ENCODE measurements at regions not wholly inside any gene's neighbourhood (a gene's known extent, or its start where the extent isn't known, plus 50 kb on each side); places are given as distances from the start of the nearest gene placed in this dataset.

DNA sequence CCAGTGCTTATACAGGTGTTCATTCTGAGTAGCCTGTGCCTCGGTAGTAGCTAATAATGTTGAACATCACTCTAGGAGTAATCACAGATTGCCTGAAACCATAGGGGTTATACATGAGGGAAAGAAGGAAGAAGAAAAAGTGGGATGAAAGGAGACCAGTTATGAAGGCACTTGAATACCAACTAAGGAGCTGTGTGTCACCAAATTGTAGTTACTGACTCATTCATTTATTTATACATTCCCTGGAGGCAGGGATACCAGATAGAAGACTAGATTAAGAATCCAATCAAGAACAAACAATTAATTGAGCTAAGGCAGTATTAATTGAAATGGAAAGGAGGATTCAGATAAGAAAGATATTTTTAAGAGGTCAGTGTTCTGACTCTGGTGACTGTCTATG lies 129.6 kb upstream of the PRPS1L1 start:
- intact Hi-C loops (cut with DNase I; ENCODE audit: low total_unique reads), result no loop called here
- Histone ChIP-seq H3K27me3 (no peaks in the 10 kb centered on the region), H3K4me3 (no peak overlapping the region), H3K36me3 (no peaks in the 10 kb centered on the region), H3K9me3 (no peaks in the 10 kb centered on the region), H3K4me1 (no peaks in the 10 kb centered on the region), H3K27ac (no peak overlapping the region)
- in situ Hi-C loops (cut with MboI; ENCODE audit: low sequenced_read_pairs in 4 of 4), result no loop called here
- TF ChIP-seq, protein P1, sequence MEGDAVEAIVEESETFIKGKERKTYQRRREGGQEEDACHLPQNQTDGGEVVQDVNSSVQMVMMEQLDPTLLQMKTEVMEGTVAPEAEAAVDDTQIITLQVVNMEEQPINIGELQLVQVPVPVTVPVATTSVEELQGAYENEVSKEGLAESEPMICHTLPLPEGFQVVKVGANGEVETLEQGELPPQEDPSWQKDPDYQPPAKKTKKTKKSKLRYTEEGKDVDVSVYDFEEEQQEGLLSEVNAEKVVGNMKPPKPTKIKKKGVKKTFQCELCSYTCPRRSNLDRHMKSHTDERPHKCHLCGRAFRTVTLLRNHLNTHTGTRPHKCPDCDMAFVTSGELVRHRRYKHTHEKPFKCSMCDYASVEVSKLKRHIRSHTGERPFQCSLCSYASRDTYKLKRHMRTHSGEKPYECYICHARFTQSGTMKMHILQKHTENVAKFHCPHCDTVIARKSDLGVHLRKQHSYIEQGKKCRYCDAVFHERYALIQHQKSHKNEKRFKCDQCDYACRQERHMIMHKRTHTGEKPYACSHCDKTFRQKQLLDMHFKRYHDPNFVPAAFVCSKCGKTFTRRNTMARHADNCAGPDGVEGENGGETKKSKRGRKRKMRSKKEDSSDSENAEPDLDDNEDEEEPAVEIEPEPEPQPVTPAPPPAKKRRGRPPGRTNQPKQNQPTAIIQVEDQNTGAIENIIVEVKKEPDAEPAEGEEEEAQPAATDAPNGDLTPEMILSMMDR (IDR thresholded peaks at IDR 0.05 in 4 of 5, conservative IDR thresholded peaks at IDR 0.05 in 1 of 5), result no peak
- TF ChIP-seq POLR2A (IDR thresholded peaks at IDR 0.05), result no peak
- no peak for DNase-seq
- no peak for ATAC-seq

DNA sequence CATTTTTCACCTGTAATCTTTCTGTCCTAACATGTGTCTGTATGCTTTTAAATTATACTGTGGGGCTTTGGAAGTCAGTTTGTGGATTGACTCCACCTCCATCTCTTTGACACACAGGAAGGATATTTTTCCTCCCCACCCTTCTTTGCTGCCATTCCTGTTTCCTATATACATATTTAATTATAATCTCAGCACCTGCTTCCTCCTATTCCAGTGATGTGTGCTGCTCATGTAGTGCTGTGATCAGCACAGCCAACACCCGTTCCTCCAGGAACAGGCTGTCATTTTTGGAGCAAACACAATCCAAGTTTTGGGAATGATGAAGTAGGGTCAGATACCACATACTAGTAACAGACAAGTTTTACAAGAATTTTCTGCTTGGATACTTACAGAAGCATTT lies 135.0 kb upstream of the PRPS1L1 start:
- Histone ChIP-seq H3K4me1 (no peaks in the 10 kb centered on the region), H3K27ac (no peak overlapping the region), H3K9me3 (no peaks in the 10 kb centered on the region), H3K4me3 (no peak overlapping the region), H3K27me3 (no peaks in the 10 kb centered on the region), H3K36me3 (no peaks in the 10 kb centered on the region)
- DNase-seq (no peak), ATAC-seq (no peak)
- in situ Hi-C loops (cut with MboI; ENCODE audit: low sequenced_read_pairs in 4 of 4), result no loop called here
- no peak for TF ChIP-seq POLR2A (IDR thresholded peaks at IDR 0.05)
- TF ChIP-seq, protein P1 (IDR thresholded peaks at IDR 0.05 in 4 of 5, conservative IDR thresholded peaks at IDR 0.05 in 1 of 5), result no peak
- intact Hi-C loops (cut with DNase I; ENCODE audit: low total_unique reads), result no loop called here

DNA sequence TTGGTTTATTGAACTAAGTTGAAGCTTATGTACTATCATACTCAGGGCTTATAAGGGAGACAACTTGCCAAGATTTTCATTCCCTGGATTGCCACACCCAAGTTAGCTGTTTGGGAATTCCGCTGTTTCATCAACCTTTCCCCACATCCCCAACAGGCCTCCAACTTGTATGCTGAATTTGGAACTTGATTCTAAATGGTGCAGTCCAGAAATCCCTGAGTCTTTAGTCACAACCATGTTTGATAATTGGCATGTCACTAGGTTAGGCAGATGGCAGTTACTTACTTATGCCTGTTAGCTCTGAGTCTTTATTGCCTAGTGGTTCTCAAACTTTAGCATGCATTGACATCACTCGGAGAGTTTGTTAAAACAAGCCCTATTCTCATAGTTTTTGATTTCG lies 135.4 kb upstream of the PRPS1L1 start:
- intact Hi-C loops (cut with DNase I; ENCODE audit: low total_unique reads), result no loop called here
- Histone ChIP-seq H3K4me1 (no peaks in the 10 kb centered on the region), H3K36me3 (no peaks in the 10 kb centered on the region), H3K4me3 (no peak overlapping the region), H3K27ac (no peak overlapping the region), H3K9me3 (no peaks in the 10 kb centered on the region), H3K27me3 (no peaks in the 10 kb centered on the region)
- in situ Hi-C loops (cut with MboI; ENCODE audit: low sequenced_read_pairs in 4 of 4), result no loop called here
- DNase-seq (no peak), ATAC-seq (no peak)
- no peak for TF ChIP-seq POLR2A (IDR thresholded peaks at IDR 0.05)
- TF ChIP-seq, protein P1 (IDR thresholded peaks at IDR 0.05 in 4 of 5, conservative IDR thresholded peaks at IDR 0.05 in 1 of 5), result no peak

DNA sequence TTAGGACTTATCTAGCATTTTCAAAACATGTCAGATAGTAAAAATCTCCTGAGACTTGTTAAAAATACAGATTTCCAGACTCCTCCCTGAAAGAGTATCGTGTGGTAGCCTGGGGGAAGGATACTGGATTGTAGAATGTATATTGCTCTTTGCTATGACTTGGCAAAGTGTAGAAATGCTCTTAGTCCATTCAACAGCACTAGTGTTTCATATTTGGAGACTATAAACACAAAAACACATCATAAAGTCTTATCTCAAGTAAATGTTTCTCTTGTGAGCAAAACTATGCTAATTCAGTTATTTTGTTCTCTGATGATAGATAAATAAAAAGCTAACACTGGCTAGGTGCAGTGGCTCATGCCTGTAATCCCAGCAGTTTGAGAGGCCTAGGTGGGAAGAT lies 137.5 kb upstream of the PRPS1L1 start:
- Histone ChIP-seq H3K4me3 (no peak overlapping the region), H3K4me1 (no peaks in the 10 kb centered on the region), H3K27me3 (no peaks in the 10 kb centered on the region), H3K9me3 (no peaks in the 10 kb centered on the region), H3K27ac (no peak overlapping the region), H3K36me3 (no peaks in the 10 kb centered on the region)
- DNase-seq, result no peak
- intact Hi-C loops (cut with DNase I; ENCODE audit: low total_unique reads), result no loop called here
- no peak for ATAC-seq
- TF ChIP-seq, protein P1 (IDR thresholded peaks at IDR 0.05 in 4 of 5, conservative IDR thresholded peaks at IDR 0.05 in 1 of 5), result no peak
- TF ChIP-seq POLR2A (IDR thresholded peaks at IDR 0.05), result no peak
- in situ Hi-C loops (cut with MboI; ENCODE audit: low sequenced_read_pairs in 4 of 4), result no loop called here

DNA sequence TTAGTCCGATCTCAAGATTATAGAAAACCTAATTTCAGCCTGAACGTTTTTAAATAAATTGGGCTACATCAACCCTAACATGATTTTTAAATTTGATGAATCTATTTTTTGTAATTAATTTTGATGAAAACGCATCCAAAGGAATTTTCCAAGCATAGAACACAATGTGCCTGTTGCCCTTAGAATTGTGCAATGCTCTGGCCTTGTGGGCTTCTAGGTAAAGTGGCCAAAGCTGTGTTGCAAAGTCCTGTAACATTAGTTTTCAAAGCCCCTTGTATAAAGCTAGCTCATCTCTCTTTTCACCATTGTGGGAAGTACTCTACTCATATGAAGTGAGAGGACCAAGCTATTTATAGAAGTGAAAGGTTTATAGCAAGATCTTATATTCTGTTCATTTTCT lies 138.4 kb upstream of the PRPS1L1 start:
- Histone ChIP-seq H3K4me3 (no peak overlapping the region), H3K27ac (no peak overlapping the region), H3K9me3 (no peaks in the 10 kb centered on the region), H3K4me1 (no peaks in the 10 kb centered on the region), H3K27me3 (no peaks in the 10 kb centered on the region), H3K36me3 (no peaks in the 10 kb centered on the region)
- DNase-seq, result no peak
- in situ Hi-C loops (cut with MboI; ENCODE audit: low sequenced_read_pairs in 4 of 4), result no loop called here
- TF ChIP-seq, protein P1 (IDR thresholded peaks at IDR 0.05 in 4 of 5, conservative IDR thresholded peaks at IDR 0.05 in 1 of 5), result no peak
- no peak for TF ChIP-seq POLR2A (IDR thresholded peaks at IDR 0.05)
- no peak for ATAC-seq
- intact Hi-C loops (cut with DNase I; ENCODE audit: low total_unique reads), result no loop called here

Data from gastrocnemius medialis (tissue), 4 donors.